ACC112 (cell line): ENCODE measurements at regions not wholly inside any gene's neighbourhood (a gene's known extent, or its start where the extent isn't known, plus 50 kb on each side); places are given as distances from the start of the nearest gene placed in this dataset.
"Not testable (repeated sequence)": the region's sequence is repeated elsewhere in the genome, so short reads cannot be mapped to it uniquely, and the experiment has no call there.

Experiments used
- H2AFZ ChIP-seq: fragments of 200-600 bp; sonication (generic); one replicate; pipeline ENCODE4 v1.6.0; 2017; ENCODE audit warnings: antibody characterized with exemption, low read length; ENCODE audit not compliant: unreplicated experiment
- H3K27ac ChIP-seq: fragments of 200-600 bp; sonication (generic); 2 replicates; pipeline ENCODE4 v1.5.1; 2014; ENCODE audit warnings: low read depth, mild to moderate bottlenecking, antibody characterized with exemption, low read length, moderate library complexity
- H3K27me3 ChIP-seq: fragments of 200-600 bp; sonication (generic); 2 replicates; pipeline ENCODE4 v1.6.1; 2014; ENCODE audit warnings: mild to moderate bottlenecking, antibody characterized with exemption, low read length, moderate library complexity, mixed read lengths; ENCODE audit not compliant: insufficient read depth
- H3K36me3 ChIP-seq: fragments of 200-600 bp; sonication (generic); 2 replicates; pipeline ENCODE4 v1.6.1; 2016; ENCODE audit warnings: mild to moderate bottlenecking, antibody characterized with exemption, low read length, moderate library complexity, mixed read lengths; ENCODE audit not compliant: insufficient read depth
- H3K4me1 ChIP-seq: fragments of 200-600 bp; sonication (generic); one replicate; pipeline ENCODE4 v1.6.1; 2016; ENCODE audit warnings: low read length, mixed read lengths; ENCODE audit not compliant: insufficient read depth, unreplicated experiment, control insufficient read depth
- H3K4me3 ChIP-seq: fragments of 200-600 bp; sonication (generic); 2 replicates; pipeline ENCODE4 v1.5.1; 2014; ENCODE audit warnings: mild to moderate bottlenecking, low read depth, low read length
- H3K79me2 ChIP-seq: fragments of 200-600 bp; sonication (generic); one replicate; pipeline ENCODE4 v1.6.0; 2016; ENCODE audit warnings: low read length; ENCODE audit not compliant: control insufficient read depth, unreplicated experiment, insufficient read depth

DNA sequence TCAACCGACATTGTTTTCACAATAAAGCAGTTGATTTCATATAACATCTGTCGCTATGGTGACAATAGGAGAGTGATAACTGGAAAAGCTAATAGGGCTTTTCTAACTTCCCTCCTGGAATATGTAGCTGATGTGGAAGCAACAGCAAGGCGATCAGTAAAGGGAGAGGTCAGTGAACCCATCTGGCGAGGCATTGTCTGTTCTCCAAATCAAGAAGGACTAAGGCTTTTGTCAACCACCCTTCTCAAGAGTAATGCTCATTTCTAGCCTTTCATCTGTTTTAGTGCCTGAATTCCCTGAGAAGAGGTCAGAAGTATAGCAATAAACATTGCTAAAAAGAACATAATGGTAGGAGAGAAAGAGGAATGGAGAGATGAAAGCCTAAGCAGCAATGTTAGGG, 201.3 kb downstream of the AKAP7 start:
- H3K36me3 ChIP-seq, result no peaks in the 10 kb centered on the region
- no peak overlapping the region for H3K27ac ChIP-seq
- no peaks in the 10 kb centered on the region for H3K4me1 ChIP-seq
- H3K27me3 ChIP-seq, result no peaks in the 10 kb centered on the region
- no peaks in the 10 kb centered on the region for H3K79me2 ChIP-seq
- H3K4me3 ChIP-seq, result no peak overlapping the region
- H2AFZ ChIP-seq, result no peak overlapping the region

DNA sequence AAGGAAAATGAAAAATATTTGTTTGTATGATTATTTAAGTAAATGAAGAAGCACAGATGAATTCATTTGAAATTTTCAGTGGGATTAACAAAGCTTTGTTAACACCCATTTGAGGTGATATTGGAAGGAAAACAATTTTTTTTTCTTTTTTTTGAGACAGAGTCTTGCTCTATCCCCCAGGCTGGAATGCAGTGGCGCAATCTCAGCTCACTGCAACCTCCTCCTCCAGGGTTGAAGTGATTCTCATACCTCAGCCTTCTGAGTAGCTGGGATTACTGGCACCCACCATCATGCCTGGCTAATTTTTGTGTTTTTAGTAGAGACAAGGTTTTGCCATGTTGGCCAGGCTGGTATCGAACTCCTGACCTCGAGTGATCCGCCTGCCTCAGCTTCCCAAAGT, 211.6 kb downstream of the AKAP7 start:
- H3K4me3 ChIP-seq, H2AFZ ChIP-seq, H3K27me3 ChIP-seq, H3K4me1 ChIP-seq, H3K27ac ChIP-seq, H3K79me2 ChIP-seq, H3K36me3 ChIP-seq: not testable (repeated sequence)

DNA sequence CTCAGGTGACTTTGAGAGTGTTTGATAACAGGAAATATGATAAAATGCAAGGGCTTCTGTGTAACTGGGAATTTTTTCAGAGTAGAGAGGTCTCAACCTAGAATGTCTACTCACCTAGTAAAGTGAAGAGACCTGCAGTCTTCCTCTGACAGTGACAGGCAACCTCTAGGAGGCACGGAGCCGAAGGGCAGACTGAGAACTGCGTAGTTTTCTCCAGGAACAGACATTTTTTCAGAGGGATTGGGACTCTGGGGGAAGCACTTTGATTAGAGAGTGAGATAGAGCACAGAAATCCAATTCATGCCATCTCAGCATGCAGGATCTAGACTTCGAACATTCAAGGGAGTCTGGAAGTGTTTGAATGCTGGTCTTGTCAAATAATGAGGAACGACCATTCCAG, 213.3 kb downstream of the AKAP7 start:
- Histone ChIP-seq H3K27me3 (peaks cover 6% of the 10 kb centered on the region), H3K27ac (no peak overlapping the region)

DNA sequence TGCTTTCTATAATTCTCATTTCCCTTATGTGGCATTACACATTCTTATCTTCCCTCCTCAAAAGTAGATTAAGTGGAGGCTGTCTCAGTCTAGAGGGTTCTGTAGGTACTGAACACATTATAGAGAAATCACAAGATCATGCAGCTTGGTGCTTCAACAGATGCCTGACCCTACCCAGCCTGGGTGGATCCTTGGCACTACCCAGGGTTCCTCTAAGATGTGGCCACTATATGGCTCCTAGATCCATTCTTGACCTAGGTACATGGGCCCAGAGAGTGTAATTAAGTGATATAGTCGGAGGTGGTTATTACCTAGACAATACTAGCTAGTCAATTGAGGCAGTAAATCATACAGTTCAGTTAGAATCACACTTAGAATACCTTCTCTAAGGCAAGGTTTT, 213.9 kb downstream of the AKAP7 start:
- Histone ChIP-seq H3K4me3 (no peak overlapping the region), H3K27me3 (peaks cover 6% of the 10 kb centered on the region), H2AFZ (no peak overlapping the region), H3K79me2 (no peaks in the 10 kb centered on the region), H3K4me1 (no peaks in the 10 kb centered on the region), H3K36me3 (no peaks in the 10 kb centered on the region), H3K27ac (no peak overlapping the region)

More for the DNA sequence above, 213.3 kb downstream of the AKAP7 start:
- Histone ChIP-seq H3K36me3 (no peaks in the 10 kb centered on the region), H3K79me2 (no peaks in the 10 kb centered on the region), H2AFZ (no peak overlapping the region), H3K4me3 (no peak overlapping the region), H3K4me1 (no peaks in the 10 kb centered on the region)

DNA sequence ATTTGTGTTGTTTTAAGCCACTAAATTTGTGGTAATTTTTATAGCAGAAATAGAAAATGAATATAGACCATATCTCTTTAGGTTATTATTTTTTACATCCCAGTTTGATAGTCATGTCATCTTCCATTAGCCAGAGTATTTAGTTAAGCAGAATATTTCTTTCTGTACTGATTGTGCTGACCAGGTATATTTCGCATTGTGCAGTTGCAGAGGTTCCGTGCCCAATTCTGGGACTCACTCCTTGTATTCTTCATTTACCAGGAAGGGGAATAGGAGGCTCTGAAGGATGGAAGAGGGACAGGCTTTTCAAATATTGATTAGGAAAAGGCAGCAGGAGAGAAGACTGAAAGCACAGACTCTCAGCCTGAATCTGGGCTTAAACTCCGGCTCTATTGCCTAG, 217.8 kb downstream of the AKAP7 start:
- Histone ChIP-seq H2AFZ (no peak overlapping the region), H3K27ac (no peak overlapping the region), H3K4me3 (no peak overlapping the region), H3K27me3 (no peaks in the 10 kb centered on the region), H3K4me1 (no peaks in the 10 kb centered on the region), H3K36me3 (no peaks in the 10 kb centered on the region), H3K79me2 (no peaks in the 10 kb centered on the region)

DNA sequence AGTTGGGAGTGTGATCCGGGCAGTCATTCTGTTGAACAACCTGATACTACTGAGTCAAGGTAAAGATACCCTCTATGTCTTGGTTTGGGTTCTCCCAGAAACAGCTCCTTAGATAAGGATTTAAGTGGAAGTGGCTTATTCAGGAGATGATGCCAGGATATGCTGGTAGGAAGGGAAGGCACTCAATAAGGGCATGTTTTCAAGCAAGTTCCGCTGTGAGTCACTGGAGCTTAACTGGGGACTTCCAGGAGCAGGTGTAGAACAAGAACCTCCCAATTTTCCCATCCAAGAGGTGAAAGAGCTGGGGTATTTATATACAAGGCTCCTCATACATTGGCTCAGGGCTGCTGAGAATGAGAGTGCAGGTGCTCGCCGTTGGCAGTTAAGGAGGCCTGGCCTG, 218.6 kb downstream of the AKAP7 start:
- no peaks in the 10 kb centered on the region for H3K36me3 ChIP-seq
- H2AFZ ChIP-seq, result no peak overlapping the region
- H3K27ac ChIP-seq, result no peak overlapping the region

DNA sequence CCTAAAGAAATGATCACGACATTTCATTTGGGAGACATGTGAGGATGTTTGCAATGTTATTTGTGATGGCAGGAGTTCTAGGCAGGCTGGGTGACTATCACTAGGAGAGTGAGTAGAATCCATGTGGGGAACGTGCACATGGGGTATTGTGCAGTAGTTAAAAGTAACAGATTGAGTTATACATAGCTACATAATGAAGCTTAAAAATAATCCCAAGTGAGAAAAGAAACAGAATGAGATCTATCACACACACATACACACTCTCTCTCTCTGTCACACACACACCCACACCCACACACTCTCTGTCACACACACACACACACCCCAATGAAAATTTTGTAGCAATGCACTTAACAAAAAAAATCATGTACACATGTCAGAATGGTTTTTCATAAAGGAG, 218.7 kb upstream of the ARG1 start:
- Histone ChIP-seq H3K27me3 (no peaks in the 10 kb centered on the region), H3K4me3 (no peak overlapping the region), H2AFZ (no peak overlapping the region), H3K79me2 (no peaks in the 10 kb centered on the region), H3K36me3 (no peaks in the 10 kb centered on the region), H3K27ac (no peak overlapping the region), H3K4me1 (no peaks in the 10 kb centered on the region)

More for the DNA sequence above, 218.6 kb downstream of the AKAP7 start:
- no peaks in the 10 kb centered on the region for H3K79me2 ChIP-seq
- no peaks in the 10 kb centered on the region for H3K4me1 ChIP-seq
- H3K27me3 ChIP-seq, result no peaks in the 10 kb centered on the region
- no peak overlapping the region for H3K4me3 ChIP-seq

DNA sequence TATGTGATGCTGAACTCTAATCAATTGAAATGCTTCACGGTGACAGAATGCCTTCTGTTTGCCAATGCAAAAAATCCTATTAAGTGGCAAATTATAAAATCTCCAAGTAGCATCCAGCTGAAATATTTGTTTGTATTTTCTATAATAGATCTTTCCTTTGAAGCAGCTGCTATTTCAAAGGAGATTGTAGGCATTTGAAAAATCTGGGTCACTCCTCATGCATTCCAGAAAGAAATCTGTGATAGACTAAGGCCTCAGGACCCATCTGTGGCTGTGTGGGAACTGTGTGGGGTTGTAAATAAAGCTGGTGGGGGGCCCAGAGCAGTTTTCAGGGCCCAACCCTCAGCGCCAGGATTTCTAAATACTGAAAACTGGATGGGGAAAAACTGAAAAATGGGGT, 216.9 kb upstream of the ARG1 start:
- no peaks in the 10 kb centered on the region for H3K36me3 ChIP-seq
- no peaks in the 10 kb centered on the region for H3K27me3 ChIP-seq
- no peak overlapping the region for H3K4me3 ChIP-seq
- no peak overlapping the region for H3K27ac ChIP-seq
- no peak overlapping the region for H2AFZ ChIP-seq
- H3K4me1 ChIP-seq, result no peaks in the 10 kb centered on the region
- H3K79me2 ChIP-seq, result no peaks in the 10 kb centered on the region

DNA sequence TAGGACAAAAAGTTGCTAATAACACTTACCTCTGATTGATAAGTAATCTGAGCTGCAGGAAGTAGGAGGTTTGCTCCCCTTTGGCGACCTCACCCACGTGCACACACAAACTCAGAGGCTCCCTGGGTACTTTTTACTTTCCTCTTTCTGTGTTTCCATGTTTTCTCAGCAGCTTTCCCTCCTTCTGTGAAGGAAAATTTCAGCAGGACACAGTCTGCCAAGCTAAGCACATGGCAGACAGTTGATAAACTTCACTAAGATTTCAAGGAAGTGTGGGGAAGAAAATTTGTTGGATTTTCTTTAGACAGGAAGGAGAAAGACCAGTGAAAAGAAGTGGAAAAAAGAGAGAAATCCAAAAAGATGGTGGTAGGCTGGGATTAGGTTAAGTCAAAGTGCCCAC, 215.5 kb upstream of the ARG1 start:
- Histone ChIP-seq H3K4me3 (no peak overlapping the region), H3K36me3 (no peaks in the 10 kb centered on the region), H2AFZ (no peak overlapping the region), H3K27me3 (no peaks in the 10 kb centered on the region), H3K4me1 (no peaks in the 10 kb centered on the region), H3K79me2 (no peaks in the 10 kb centered on the region), H3K27ac (no peak overlapping the region)

DNA sequence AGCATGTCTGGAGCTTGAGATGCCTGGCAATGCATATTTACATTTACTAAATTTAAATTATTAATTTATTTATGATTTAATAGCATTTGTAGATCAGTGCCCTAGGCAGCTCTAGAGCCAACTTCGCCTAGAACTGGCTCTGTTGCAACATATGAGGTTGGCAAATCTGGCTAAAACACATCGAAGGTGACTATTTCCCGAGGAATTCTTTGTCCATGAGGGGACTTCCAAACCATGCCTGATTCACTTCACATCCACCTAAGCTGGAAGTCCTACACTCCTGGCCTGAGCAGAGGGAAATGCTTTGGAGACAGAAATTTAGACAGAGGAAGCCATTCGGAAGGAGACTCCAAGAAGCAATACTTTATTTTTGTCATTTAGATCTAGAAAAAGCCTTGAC, 211.0 kb upstream of the ARG1 start:
- Histone ChIP-seq H3K4me3 (no peak overlapping the region), H3K36me3 (no peaks in the 10 kb centered on the region), H3K4me1 (no peaks in the 10 kb centered on the region), H3K79me2 (no peaks in the 10 kb centered on the region), H3K27me3 (no peaks in the 10 kb centered on the region), H3K27ac (peak overlapping the region; percentile 14; the same call in 1 of the 2 replicates), H2AFZ (no peak overlapping the region)

DNA sequence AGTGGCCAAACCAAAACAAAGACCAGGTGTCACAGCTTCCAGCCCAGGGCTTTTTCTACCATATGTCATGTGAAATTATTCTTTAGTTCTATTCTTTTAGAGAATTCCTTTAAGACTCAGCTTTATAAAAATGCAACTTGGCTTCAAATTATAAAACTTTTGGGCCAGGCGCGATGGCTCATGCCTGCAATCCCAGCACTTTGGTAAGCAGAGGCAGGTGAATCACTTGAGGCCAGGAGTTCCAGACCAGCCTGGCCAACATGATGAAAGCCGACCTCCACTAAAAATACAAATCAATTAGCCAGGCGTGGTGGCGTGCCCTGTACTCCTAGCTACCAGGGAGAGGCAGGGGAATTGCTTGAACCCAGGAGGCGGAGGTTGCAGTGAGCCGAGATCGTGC, 210.3 kb upstream of the ARG1 start:
- Histone ChIP-seq H2AFZ (no peak overlapping the region), H3K36me3 (no peaks in the 10 kb centered on the region), H3K4me3 (no peak overlapping the region), H3K79me2 (no peaks in the 10 kb centered on the region), H3K4me1 (no peaks in the 10 kb centered on the region), H3K27me3 (no peaks in the 10 kb centered on the region), H3K27ac (peak overlapping the region; percentile 14; the same call in 1 of the 2 replicates)
